Calu3 (cell line): ENCODE measurements at regions not wholly inside any gene's neighbourhood (a gene's known extent, or its start where the extent isn't known, plus 50 kb on each side); places are given as distances from the start of the nearest gene placed in this dataset.

Experiments
- BruUV-seq: library from RNA; stranded (reverse); fragments of 400-500 nt; replicated peaks from 2 replicates; lab custom pipeline; 2021; lab: Mats Ljungman, UMichigan
- CTCF ChIA-PET: fragments of 300-600 bp; sonication (Branson Sonifier 250); formaldehyde crosslinking; loops from one replicate; lab custom pipeline; 2022; ENCODE audit warnings: antibody characterized with exemption; lab: Charles Lee
- DNase-seq: peaks from one replicate; pipeline ENCODE4 v3.0.0; 2022
- H3K27ac Mint-ChIP-seq: one replicate; pipeline ENCODE4 v1.8.0; 2022; ENCODE audit warnings: mixed read lengths; ENCODE audit not compliant: unreplicated experiment
- H3K27me3 Mint-ChIP-seq: one replicate; pipeline ENCODE4 v1.8.0; 2022; ENCODE audit warnings: mixed read lengths; ENCODE audit not compliant: unreplicated experiment
- H3K36me3 Mint-ChIP-seq: one replicate; pipeline ENCODE4 v1.8.0; 2022; ENCODE audit warnings: mild to moderate bottlenecking, moderate library complexity, mixed read lengths; ENCODE audit not compliant: insufficient read depth, unreplicated experiment
- H3K4me1 Mint-ChIP-seq: one replicate; pipeline ENCODE4 v1.8.0; 2022; ENCODE audit warnings: mild to moderate bottlenecking, low read depth, mixed read lengths; ENCODE audit not compliant: unreplicated experiment
- H3K4me3 Mint-ChIP-seq: one replicate; pipeline ENCODE4 v1.8.0; 2022; ENCODE audit warnings: mild to moderate bottlenecking, low read depth, moderate library complexity, mixed read lengths; ENCODE audit not compliant: unreplicated experiment
- H3K9me3 Mint-ChIP-seq: one replicate; pipeline ENCODE4 v1.8.0; 2022; ENCODE audit warnings: low read depth, mixed read lengths; ENCODE audit not compliant: unreplicated experiment
- CTCF ChIP-seq: fragments of 200-600 bp; IDR thresholded peaks from one replicate; pipeline ENCODE4 v1.8.0; 2022; ENCODE audit warnings: antibody characterized with exemption; ENCODE audit not compliant: unreplicated experiment
- intact Hi-C: fragments of 100-400 bp; cut with micrococcal nuclease; formaldehyde crosslinking; loops from one replicate; pipeline ENCODE4 v1.10.0; 2022; ENCODE audit not compliant: unreplicated experiment

GRCh38 chr12:31843398-31844095, 114.7 kb upstream of the AMN1 start:
- CTCF ChIA-PET: no interaction called here
- no peak for DNase-seq
- Mint-ChIP-seq H3K4me1 (no peaks in the 10 kb centered on the region), H3K4me3 (no peak overlapping the region), H3K36me3 (peaks cover 7% of the 10 kb centered on the region), H3K27ac (no peak overlapping the region), H3K9me3 (peaks cover 12% of the 10 kb centered on the region), H3K27me3 (no peaks in the 10 kb centered on the region)
- no peak for TF ChIP-seq CTCF
- no TSS peak for BruUV-seq
- intact Hi-C loops: no loop called here

DNA sequence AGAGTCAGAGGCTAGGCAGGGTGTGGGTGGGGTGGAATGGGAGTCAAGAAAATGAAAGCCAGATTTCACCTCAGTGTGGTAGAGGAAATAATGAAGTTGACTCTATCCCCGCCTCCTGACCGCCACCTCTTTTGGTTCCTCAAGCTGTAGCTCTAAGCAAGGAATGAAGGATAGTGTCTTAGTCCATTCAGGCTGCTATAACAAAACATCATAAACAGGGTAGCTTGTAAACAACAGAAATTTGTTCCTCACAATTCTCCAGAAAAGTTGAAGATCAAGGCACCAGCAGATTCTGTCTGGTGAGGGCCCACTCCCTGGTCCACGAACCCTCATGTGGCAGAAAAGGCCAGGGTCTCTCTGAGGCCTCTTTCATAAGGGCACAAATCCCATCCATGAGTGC, 109.1 kb upstream of the AMN1 start:
- no TSS peak for BruUV-seq
- H3K27ac Mint-ChIP-seq: no peak overlapping the region
- intact Hi-C loops: no loop called here
- no peak for DNase-seq
- H3K27me3 Mint-ChIP-seq: no peaks in the 10 kb centered on the region
- TF ChIP-seq CTCF: no peak
- no peaks in the 10 kb centered on the region for H3K36me3 Mint-ChIP-seq
- H3K9me3 Mint-ChIP-seq: peaks cover 5% of the 10 kb centered on the region
- H3K4me3 Mint-ChIP-seq: no peak overlapping the region
- CTCF ChIA-PET: no interaction called here
- H3K4me1 Mint-ChIP-seq: no peaks in the 10 kb centered on the region

- intact Hi-C loops: no loop called here
- Mint-ChIP-seq H3K4me3 (no peak overlapping the region), H3K27me3 (no peaks in the 10 kb centered on the region), H3K36me3 (no peaks in the 10 kb centered on the region), H3K4me1 (no peaks in the 10 kb centered on the region), H3K9me3 (peaks cover 5% of the 10 kb centered on the region), H3K27ac (no peak overlapping the region)
- DNase-seq: peak; percentile 47
- CTCF ChIA-PET: interaction anchor here (0.7 kb wide), 1 partner anchor 45 kb away, joined by 3 read pairs; no protein-coding TSS in a partner anchor
- no peak for TF ChIP-seq CTCF
- no TSS peak for BruUV-seq
These were observed 106.6 kb upstream of the AMN1 start for GRCh38 chr12:31835276-31835882.

DNA sequence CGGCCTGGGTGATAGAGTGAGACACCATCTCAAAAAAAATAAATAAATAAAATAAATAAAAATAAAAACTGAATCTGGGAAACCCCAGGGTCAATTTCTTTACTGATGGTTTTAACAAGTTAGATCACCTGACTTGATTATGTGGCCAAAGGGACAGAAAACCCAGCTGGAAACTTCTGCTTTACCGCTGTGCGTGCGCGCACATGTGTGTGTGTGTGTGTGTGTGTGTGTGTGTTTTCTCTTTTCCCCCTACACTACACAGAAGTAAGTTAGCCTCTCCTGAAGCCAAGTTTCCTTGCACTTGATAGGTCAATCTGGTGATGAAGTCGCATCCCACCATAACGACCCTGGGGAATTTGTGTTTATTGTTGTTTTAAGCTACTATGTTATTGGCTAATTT, 105.3 kb upstream of the AMN1 start:
- Mint-ChIP-seq H3K9me3 (peaks cover 2% of the 10 kb centered on the region), H3K4me3 (no peak overlapping the region), H3K27me3 (no peaks in the 10 kb centered on the region), H3K27ac (no peak overlapping the region), H3K36me3 (no peaks in the 10 kb centered on the region), H3K4me1 (no peaks in the 10 kb centered on the region)
- intact Hi-C loops: no loop called here
- TF ChIP-seq CTCF: no peak
- BruUV-seq: no TSS peak
- CTCF ChIA-PET: no interaction called here
- DNase-seq: no peak
